ENCODE measurements at regions not wholly inside any gene's neighbourhood (a gene's known extent, or its start where the extent isn't known, plus 50 kb on each side); places are given as distances from the start of the nearest gene placed in this dataset.

- no peak for TF ChIP-seq CTCF (IDR thresholded peaks at IDR 0.05; ENCODE audit: control extremely low read depth, extremely low read depth, low read depth, missing control alignments)
- DNase-seq (ENCODE audit: extremely low spot score): no peak
- ChIA-PET POLR2A (no interaction called here), CTCF (interaction anchor here (2.6 kb wide), 1 partner anchor 10 kb away, joined by 12 read pairs; no protein-coding TSS in a partner anchor)
These were observed 50.0 kb upstream of the TSC22D2 start for GRCh38 chr3:150357923-150358607.

GRCh38 chr3:150357140-150357539 is 51.0 kb upstream of the TSC22D2 start:
- no peak for DNase-seq (ENCODE audit: extremely low spot score)
- TF ChIP-seq CTCF (IDR thresholded peaks at IDR 0.05; ENCODE audit: control extremely low read depth, extremely low read depth, low read depth, missing control alignments): no peak
- CTCF ChIA-PET: interaction anchor here (2.6 kb wide), 1 partner anchor 9 kb away, joined by 12 read pairs; no protein-coding TSS in a partner anchor
- POLR2A ChIA-PET: no interaction called here

GRCh38 chr3:150355574-150355973 is 52.5 kb upstream of the TSC22D2 start:
- POLR2A ChIA-PET: no interaction called here
- CTCF ChIA-PET: interaction anchor here (0.7 to 1.5 kb wide), 3 partner anchors 12 to 59 kb away, joined by 3 to 4 read pairs (median 3); no protein-coding TSS in a partner anchor
- no peak for DNase-seq (ENCODE audit: extremely low spot score)

GRCh38 chr3:150352931-150353330 is 55.2 kb upstream of the TSC22D2 start:
- DNase-seq (ENCODE audit: extremely low spot score): no peak
- CTCF ChIA-PET: interaction anchor here (1.3 to 1.9 kb wide), 2 partner anchors 9 to 15 kb away, joined by 4 to 5 read pairs; no protein-coding TSS in a partner anchor
- POLR2A ChIA-PET: no interaction called here
- TF ChIP-seq CTCF (IDR thresholded peaks at IDR 0.05; ENCODE audit: control extremely low read depth, extremely low read depth, low read depth, missing control alignments): no peak

More at GRCh38 chr3:150355574-150355973, 52.5 kb upstream of the TSC22D2 start:
- no peak for TF ChIP-seq CTCF (IDR thresholded peaks at IDR 0.05; ENCODE audit: control extremely low read depth, extremely low read depth, low read depth, missing control alignments)

- no peak for TF ChIP-seq CTCF (IDR thresholded peaks at IDR 0.05; ENCODE audit: control extremely low read depth, extremely low read depth, low read depth, missing control alignments)
- CTCF ChIA-PET: interaction anchor here (1.1 to 1.9 kb wide), 3 partner anchors 9 to 16 kb away, joined by 3 to 5 read pairs (median 4); no protein-coding TSS in a partner anchor
- POLR2A ChIA-PET: no interaction called here
- DNase-seq (ENCODE audit: extremely low spot score): no peak
These were observed 56.7 kb upstream of the TSC22D2 start for GRCh38 chr3:150351398-150351797.

GRCh38 chr3:150349314-150350097 is 58.6 kb upstream of the TSC22D2 start:
- DNase-seq (ENCODE audit: extremely low spot score): no peak
- ChIA-PET CTCF (interaction anchor here (1.1 to 2.3 kb wide), 4 partner anchors 9 to 18 kb away, joined by 4 to 12 read pairs (median 6); no protein-coding TSS in a partner anchor), POLR2A (no interaction called here)
- no peak for TF ChIP-seq CTCF (IDR thresholded peaks at IDR 0.05; ENCODE audit: control extremely low read depth, extremely low read depth, low read depth, missing control alignments)
